SK-N-SH treated with all-trans-retinoic acid at 6 μM for 48 hours (cell line): ENCODE measurements at regions not wholly inside any gene's neighbourhood (a gene's known extent, or its start where the extent isn't known, plus 50 kb on each side); places are given as distances from the start of the nearest gene placed in this dataset.

Experiments
- ATAC-seq: fragments of 200-7000 bp; cut with Tn5 transposase; 3 replicates; pipeline ENCODE4 v1.9.1; 2020; ENCODE audit warnings: mild to moderate bottlenecking, moderate library complexity
- ARNTL ChIP-seq: fragments of 450-650 bp; formaldehyde crosslinking; IDR thresholded peaks from 2 replicates; pipeline ENCODE4 v1.5.0; 2020; ENCODE audit warnings: low read depth, mild to moderate bottlenecking, moderate library complexity, borderline replicate concordance
- BACH2 ChIP-seq: fragments of 250-450 bp; sonication (Bioruptor Pico); IDR thresholded peaks from 2 replicates; pipeline ENCODE4 v1.9.0; 2021; ENCODE audit warnings: mild to moderate bottlenecking, borderline replicate concordance
- CREB5 ChIP-seq: fragments of 250-450 bp; sonication (Bioruptor Pico); IDR thresholded peaks from 2 replicates; pipeline ENCODE4 v1.5.1; 2020; ENCODE audit warnings: low read depth, mild to moderate bottlenecking, moderate library complexity
- CSDC2 ChIP-seq: fragments of 250-450 bp; sonication (Bioruptor Pico); IDR thresholded peaks from 2 replicates; pipeline ENCODE4 v1.5.0; 2020; ENCODE audit warnings: mild to moderate bottlenecking, moderate library complexity
- CSRNP3 ChIP-seq: fragments of 250-450 bp; sonication (Bioruptor Pico); IDR thresholded peaks from 2 replicates; pipeline ENCODE4 v1.5.1; 2021; ENCODE audit warnings: mild to moderate bottlenecking, moderate library complexity
- ESRRG ChIP-seq: fragments of 250-450 bp; sonication (Bioruptor Pico); IDR thresholded peaks from 2 replicates; pipeline ENCODE4 v1.6.1; 2021; ENCODE audit warnings: mild to moderate bottlenecking
- GLIS3 ChIP-seq: fragments of 250-450 bp; sonication (Bioruptor Pico); IDR thresholded peaks from 2 replicates; pipeline ENCODE4 v1.5.0; 2020; ENCODE audit warnings: mild to moderate bottlenecking, moderate library complexity
- ISL1 ChIP-seq: fragments of 250-450 bp; sonication (Bioruptor Pico); IDR thresholded peaks from 2 replicates; pipeline ENCODE4 v2.1.2; 2022; ENCODE audit warnings: mild to moderate bottlenecking, moderate library complexity
- OSR1 ChIP-seq: fragments of 250-450 bp; sonication (Bioruptor Pico); IDR thresholded peaks from 2 replicates; pipeline ENCODE4 v1.8.0; 2022; ENCODE audit warnings: moderate library complexity, mild to moderate bottlenecking, inconsistent platforms
- PATZ1 ChIP-seq: fragments of 250-450 bp; sonication (Bioruptor Pico); IDR thresholded peaks from 2 replicates; pipeline ENCODE4 v1.8.0; 2020; ENCODE audit warnings: mild to moderate bottlenecking, moderate library complexity, borderline replicate concordance
- POU6F1 ChIP-seq: fragments of 250-450 bp; sonication (Bioruptor Pico); IDR thresholded peaks from 2 replicates; pipeline ENCODE4 v1.8.0; 2021; ENCODE audit warnings: low read depth, mild to moderate bottlenecking, moderate library complexity, borderline replicate concordance
- PPARA ChIP-seq: fragments of 250-450 bp; sonication (Bioruptor Pico); IDR thresholded peaks from 2 replicates; pipeline ENCODE4 v1.5.0; 2020; ENCODE audit warnings: mild to moderate bottlenecking, borderline replicate concordance
- RARB ChIP-seq: fragments of 250-450 bp; sonication (Bioruptor Pico); IDR thresholded peaks from 2 replicates; pipeline ENCODE4 v1.8.0; 2021; ENCODE audit warnings: mild to moderate bottlenecking, moderate library complexity
- SNAI2 ChIP-seq: fragments of 250-450 bp; sonication (Bioruptor Pico); IDR thresholded peaks from 2 replicates; pipeline ENCODE4 v1.5.0; 2020; ENCODE audit warnings: mild to moderate bottlenecking, moderate library complexity
- TCF4 ChIP-seq: fragments of 250-450 bp; sonication (Bioruptor Pico); IDR thresholded peaks from 2 replicates; pipeline ENCODE4 v1.8.0; 2021; ENCODE audit warnings: mild to moderate bottlenecking, moderate library complexity, borderline replicate concordance
- TOX ChIP-seq: fragments of 250-450 bp; sonication (Bioruptor Pico); IDR thresholded peaks from 2 replicates; pipeline ENCODE4 v1.8.0; 2021; ENCODE audit warnings: mild to moderate bottlenecking, moderate library complexity, borderline replicate concordance
- TSHZ2 ChIP-seq: fragments of 250-450 bp; sonication (Bioruptor Pico); IDR thresholded peaks from 2 replicates; pipeline ENCODE4 v1.5.0; 2020; ENCODE audit warnings: mild to moderate bottlenecking, moderate library complexity
- ZFP3 ChIP-seq: fragments of 250-450 bp; sonication (Bioruptor Pico); IDR thresholded peaks from 2 replicates; pipeline ENCODE4 v1.5.0; 2020; ENCODE audit warnings: mild to moderate bottlenecking, moderate library complexity
- ZFP30 ChIP-seq: fragments of 450-650 bp; formaldehyde crosslinking; IDR thresholded peaks from 2 replicates; pipeline ENCODE4 v1.5.0; 2022; ENCODE audit warnings: mild to moderate bottlenecking, moderate library complexity
- ZNF565 ChIP-seq: fragments of 450-650 bp; formaldehyde crosslinking; conservative IDR thresholded peaks from 2 replicates; pipeline ENCODE4 v1.5.0; 2020; ENCODE audit warnings: low read depth, mild to moderate bottlenecking, moderate library complexity
- ZNF8 ChIP-seq: fragments of 450-650 bp; formaldehyde crosslinking; IDR thresholded peaks from 2 replicates; pipeline ENCODE4 v1.5.0; 2020; ENCODE audit warnings: mild to moderate bottlenecking, moderate library complexity

GRCh38 chr2:226584518-226585055 lies 215.0 kb downstream of the IRS1 start:
- TF ChIP-seq BACH2 (CRISPR knock-in tag) = no peak
- TF ChIP-seq SNAI2 = no peak
- no peak for TF ChIP-seq CSRNP3 (CRISPR knock-in tag)
- TF ChIP-seq POU6F1 (CRISPR knock-in tag) = no peak
- no peak for TF ChIP-seq ISL1 (CRISPR knock-in tag)
- TF ChIP-seq TSHZ2 (CRISPR knock-in tag) = no peak
- TF ChIP-seq ZNF565 (CRISPR knock-in tag) = no peak
- TF ChIP-seq ZFP3 (CRISPR knock-in tag) = no peak
- TF ChIP-seq TOX (CRISPR knock-in tag) = no peak
- no peak for TF ChIP-seq OSR1
- TF ChIP-seq TCF4 = no peak
- no peak for TF ChIP-seq ARNTL (CRISPR knock-in tag)
- TF ChIP-seq PPARA (CRISPR knock-in tag) = no peak
- no peak for TF ChIP-seq ESRRG
- TF ChIP-seq ZFP30 (CRISPR knock-in tag) = no peak
- TF ChIP-seq CREB5 (CRISPR knock-in tag) = no peak
- no peak for ATAC-seq

- peak; percentile 100 for ATAC-seq
These were observed 215.9 kb downstream of the IRS1 start for GRCh38 chr2:226583715-226584114.

More at GRCh38 chr2:226583715-226584114, 215.9 kb downstream of the IRS1 start:
- TF ChIP-seq GLIS3 (CRISPR knock-in tag) (no peak), ZNF8 (CRISPR knock-in tag) (no peak), BACH2 (CRISPR knock-in tag) (no peak), CREB5 (CRISPR knock-in tag) (no peak), ZNF565 (CRISPR knock-in tag) (no peak), ISL1 (CRISPR knock-in tag) (no peak), CSRNP3 (CRISPR knock-in tag) (no peak), TSHZ2 (CRISPR knock-in tag) (no peak), ESRRG (no peak), RARB (CRISPR knock-in tag) (no peak), PATZ1 (CRISPR knock-in tag) (no peak), TCF4 (no peak), PPARA (CRISPR knock-in tag) (no peak), CSDC2 (CRISPR knock-in tag) (no peak), ARNTL (CRISPR knock-in tag) (no peak), SNAI2 (no peak)
